Vagina (tissue), 2 donors: ENCODE measurements at regions not wholly inside any gene's neighbourhood (a gene's known extent, or its start where the extent isn't known, plus 50 kb on each side); places are given as distances from the start of the nearest gene placed in this dataset.

Experiments used
- DNase-seq, 2 donors: peaks; one replicate each; pipeline ENCODE4 v3.0.0-alpha.2; 2017; ENCODE audit errors: extremely low spot score in 2 of 2
- H3K27ac ChIP-seq: fragments of 200-600 bp; sonication (generic); one replicate; pipeline ENCODE4 v1.5.1; 2019
- H3K27me3 ChIP-seq: fragments of 200-600 bp; sonication (generic); one replicate; pipeline ENCODE4 v1.5.1; 2019
- H3K36me3 ChIP-seq, 2 donors: fragments of 200-600 bp; sonication (generic); one replicate each; pipeline ENCODE4 v1.5.1; 2017 to 2019
- H3K4me1 ChIP-seq: fragments of 200-600 bp; sonication (generic); one replicate; pipeline ENCODE4 v1.5.1; 2019
- H3K4me3 ChIP-seq, 2 donors: fragments of 200-600 bp; sonication (generic); 1 replicate in 1 of 2; 2 replicates in 1 of 2; pipeline ENCODE4 v1.5.1; 2016 to 2019
- H3K9me3 ChIP-seq: fragments of 200-600 bp; sonication (generic); one replicate; pipeline ENCODE4 v1.5.1; 2019
- POLR2A ChIP-seq, 2 donors: fragments of 450-650 bp; IDR thresholded peaks; one replicate each; pipeline ENCODE4 v1.6.1; 2017; ENCODE audit warnings: antibody characterized with exemption in 2 of 2, mild to moderate bottlenecking in 2 of 2, moderate library complexity in 2 of 2
- POLR2AphosphoS5 ChIP-seq, 2 donors: sonication (generic); formaldehyde crosslinking; IDR thresholded peaks; one replicate each; pipeline ENCODE4 v1.9.0; 2017; ENCODE audit warnings: antibody characterized with exemption in 2 of 2, mild to moderate bottlenecking in 2 of 2, low read depth in 1 of 2; ENCODE audit not compliant: insufficient read depth in 1 of 2
- intact Hi-C: fragments of 100-400 bp; cut with DNase I; formaldehyde crosslinking; loops from one replicate; pipeline ENCODE4 v1.15.1; 2023
- TF ChIP-seq, protein P1 (sequence below), 3 experiments: fragments of 450-650 bp in 2 of 3; fragments of 200-600 bp in 1 of 3; sonication (generic) in 1 of 3; IDR thresholded peaks; one replicate each; pipeline ENCODE4 v1.5.1; 2017 to 2019; ENCODE audit warnings: antibody characterized with exemption in 3 of 3, mild to moderate bottlenecking in 2 of 3, moderate library complexity in 2 of 3

DNA sequence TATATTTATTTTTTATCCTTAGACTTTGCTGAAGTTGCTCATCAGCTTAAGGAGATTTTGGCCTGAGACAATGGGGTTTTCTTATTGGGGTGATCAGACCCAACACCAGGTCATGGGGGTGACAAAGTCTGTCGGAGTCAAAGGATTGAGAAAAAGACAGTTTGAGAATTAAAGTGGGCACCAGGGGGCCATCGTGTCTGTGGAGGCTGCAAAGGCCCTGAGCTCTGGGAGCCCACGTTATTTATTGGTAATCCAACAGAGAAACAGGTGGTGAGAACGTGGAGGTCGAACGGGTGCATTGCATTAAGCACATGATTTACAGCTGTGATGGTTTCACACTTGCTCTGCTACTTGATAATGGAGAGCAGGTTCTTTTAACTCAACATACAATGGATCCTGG is 102.5 kb upstream of the CDH10 start:
- intact Hi-C loops = no loop called here
- no peak overlapping the region for H3K4me3 ChIP-seq
- no peak for DNase-seq
- no peaks in the 10 kb centered on the region for H3K4me1 ChIP-seq
- no peak for TF ChIP-seq POLR2AphosphoS5 (IDR thresholded peaks at IDR 0.05; ENCODE audit: insufficient read depth in 1 of 2, low read depth in 1 of 2)
- TF ChIP-seq, protein P1, sequence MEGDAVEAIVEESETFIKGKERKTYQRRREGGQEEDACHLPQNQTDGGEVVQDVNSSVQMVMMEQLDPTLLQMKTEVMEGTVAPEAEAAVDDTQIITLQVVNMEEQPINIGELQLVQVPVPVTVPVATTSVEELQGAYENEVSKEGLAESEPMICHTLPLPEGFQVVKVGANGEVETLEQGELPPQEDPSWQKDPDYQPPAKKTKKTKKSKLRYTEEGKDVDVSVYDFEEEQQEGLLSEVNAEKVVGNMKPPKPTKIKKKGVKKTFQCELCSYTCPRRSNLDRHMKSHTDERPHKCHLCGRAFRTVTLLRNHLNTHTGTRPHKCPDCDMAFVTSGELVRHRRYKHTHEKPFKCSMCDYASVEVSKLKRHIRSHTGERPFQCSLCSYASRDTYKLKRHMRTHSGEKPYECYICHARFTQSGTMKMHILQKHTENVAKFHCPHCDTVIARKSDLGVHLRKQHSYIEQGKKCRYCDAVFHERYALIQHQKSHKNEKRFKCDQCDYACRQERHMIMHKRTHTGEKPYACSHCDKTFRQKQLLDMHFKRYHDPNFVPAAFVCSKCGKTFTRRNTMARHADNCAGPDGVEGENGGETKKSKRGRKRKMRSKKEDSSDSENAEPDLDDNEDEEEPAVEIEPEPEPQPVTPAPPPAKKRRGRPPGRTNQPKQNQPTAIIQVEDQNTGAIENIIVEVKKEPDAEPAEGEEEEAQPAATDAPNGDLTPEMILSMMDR (IDR thresholded peaks at IDR 0.05) = no peak
- no peak for TF ChIP-seq POLR2A (IDR thresholded peaks at IDR 0.05)
- no peaks in the 10 kb centered on the region for H3K9me3 ChIP-seq
- no peaks in the 10 kb centered on the region for H3K27me3 ChIP-seq
- no peaks in the 10 kb centered on the region for H3K36me3 ChIP-seq
- no peak overlapping the region for H3K27ac ChIP-seq

DNA sequence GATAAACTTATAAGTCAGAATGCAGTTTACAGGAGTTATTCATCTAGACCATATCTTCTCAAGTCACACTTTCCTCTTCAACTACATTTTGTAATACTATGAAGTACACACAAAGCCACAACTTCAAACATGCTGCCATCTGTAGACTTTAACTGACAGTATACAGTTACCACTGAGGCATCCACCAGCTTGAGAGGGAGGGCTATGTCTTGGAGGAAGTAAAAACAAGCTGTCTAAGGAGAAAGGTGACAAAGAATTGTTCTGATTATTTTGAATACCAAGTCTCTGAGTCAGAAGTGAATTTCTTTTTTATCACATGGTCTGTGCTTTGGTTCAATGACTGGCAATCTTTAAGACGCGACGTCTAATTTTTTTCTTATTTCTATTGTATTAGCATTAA is 97.6 kb upstream of the CDH10 start:
- no peak for DNase-seq
- Histone ChIP-seq H3K9me3 (no peaks in the 10 kb centered on the region), H3K4me3 (no peak overlapping the region), H3K27ac (no peak overlapping the region), H3K36me3 (no peaks in the 10 kb centered on the region), H3K4me1 (no peaks in the 10 kb centered on the region), H3K27me3 (no peaks in the 10 kb centered on the region)
- TF ChIP-seq, protein P1 (IDR thresholded peaks at IDR 0.05) = no peak
- TF ChIP-seq POLR2AphosphoS5 (IDR thresholded peaks at IDR 0.05; ENCODE audit: insufficient read depth in 1 of 2, low read depth in 1 of 2) (no peak), POLR2A (IDR thresholded peaks at IDR 0.05) (no peak)
- intact Hi-C loops = no loop called here

DNA sequence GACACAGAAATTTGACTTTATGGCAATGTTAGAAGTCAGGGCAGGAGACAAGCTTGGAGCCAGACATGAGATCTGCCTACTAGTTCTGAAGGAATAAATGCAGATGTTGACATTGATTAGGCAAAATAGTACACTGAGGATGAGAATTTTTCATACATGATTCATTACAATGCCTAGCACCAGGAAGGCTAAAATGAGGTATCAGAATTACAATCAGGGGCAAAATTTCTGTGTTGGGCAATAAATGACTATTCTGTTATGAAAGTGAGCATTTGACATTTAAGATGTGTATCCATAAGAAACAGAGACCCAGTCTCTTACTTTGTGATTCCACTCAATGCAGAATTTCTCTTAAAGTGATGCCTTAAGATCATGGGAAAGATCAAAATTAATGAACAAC is 92.4 kb upstream of the CDH10 start:
- no peaks in the 10 kb centered on the region for H3K4me1 ChIP-seq
- intact Hi-C loops = no loop called here
- H3K4me3 ChIP-seq = no peak overlapping the region
- DNase-seq = no peak
- no peaks in the 10 kb centered on the region for H3K27me3 ChIP-seq
- H3K36me3 ChIP-seq = no peaks in the 10 kb centered on the region
- H3K9me3 ChIP-seq = no peaks in the 10 kb centered on the region
- TF ChIP-seq POLR2AphosphoS5 (IDR thresholded peaks at IDR 0.05; ENCODE audit: insufficient read depth in 1 of 2, low read depth in 1 of 2) (no peak), POLR2A (IDR thresholded peaks at IDR 0.05) (no peak)
- TF ChIP-seq, protein P1 (IDR thresholded peaks at IDR 0.05) = no peak
- H3K27ac ChIP-seq = no peak overlapping the region

DNA sequence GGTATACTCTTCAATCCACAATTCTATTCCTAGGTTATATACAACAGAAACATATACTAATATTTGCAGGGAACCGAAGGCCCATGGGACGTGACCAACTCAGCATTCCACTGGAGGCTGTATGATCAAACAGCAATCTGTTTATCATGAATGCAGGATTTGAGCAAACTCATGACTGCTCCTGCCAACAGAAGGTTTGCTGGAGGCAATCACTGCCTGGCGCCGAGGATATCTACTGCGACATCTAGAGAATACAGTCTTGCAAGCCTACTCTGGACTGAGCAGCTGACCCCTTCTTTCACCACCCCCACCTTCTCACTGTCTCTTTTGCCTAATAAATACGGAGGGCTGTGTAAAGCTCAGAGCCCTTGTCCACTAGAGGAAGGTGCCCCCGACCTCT is 90.5 kb upstream of the CDH10 start:
- no peaks in the 10 kb centered on the region for H3K9me3 ChIP-seq
- no peak overlapping the region for H3K4me3 ChIP-seq
- no peak overlapping the region for H3K27ac ChIP-seq
- no peaks in the 10 kb centered on the region for H3K4me1 ChIP-seq
- no peaks in the 10 kb centered on the region for H3K36me3 ChIP-seq
- no peak for TF ChIP-seq POLR2AphosphoS5 (IDR thresholded peaks at IDR 0.05; ENCODE audit: insufficient read depth in 1 of 2, low read depth in 1 of 2)
- TF ChIP-seq, protein P1 (IDR thresholded peaks at IDR 0.05) = no peak
- TF ChIP-seq POLR2A (IDR thresholded peaks at IDR 0.05) = no peak
- no peaks in the 10 kb centered on the region for H3K27me3 ChIP-seq
- intact Hi-C loops = no loop called here
- DNase-seq = no peak

DNA sequence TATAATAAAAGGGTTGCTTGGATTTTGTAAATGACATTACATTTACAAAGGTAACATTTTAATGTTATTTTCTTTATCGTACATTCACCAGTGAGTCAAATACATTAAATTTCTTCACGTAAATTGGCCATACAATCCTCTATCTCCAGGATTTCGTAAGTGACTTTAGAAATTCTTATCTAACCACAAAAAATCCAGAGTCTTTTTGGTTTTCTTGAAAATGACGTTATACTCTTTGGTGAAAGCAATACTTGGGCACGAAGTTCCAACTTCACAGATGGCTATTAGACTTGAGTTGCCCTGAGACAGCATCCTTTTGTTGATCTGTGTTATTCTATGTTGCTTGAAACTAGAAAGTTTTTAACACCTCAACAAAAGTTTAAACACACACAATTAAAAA is 87.4 kb upstream of the CDH10 start:
- no peaks in the 10 kb centered on the region for H3K4me1 ChIP-seq
- no peak overlapping the region for H3K27ac ChIP-seq
- no peak overlapping the region for H3K4me3 ChIP-seq

More for the DNA sequence above, 87.4 kb upstream of the CDH10 start:
- Histone ChIP-seq H3K27me3 (no peaks in the 10 kb centered on the region), H3K36me3 (no peaks in the 10 kb centered on the region), H3K9me3 (no peaks in the 10 kb centered on the region)
- intact Hi-C loops = no loop called here
- no peak for DNase-seq
- TF ChIP-seq POLR2A (IDR thresholded peaks at IDR 0.05) (no peak), POLR2AphosphoS5 (IDR thresholded peaks at IDR 0.05; ENCODE audit: insufficient read depth in 1 of 2, low read depth in 1 of 2) (no peak)
- TF ChIP-seq, protein P1 (IDR thresholded peaks at IDR 0.05) = no peak
